ENCODE measurements at regions not wholly inside any gene's neighbourhood (a gene's known extent, or its start where the extent isn't known, plus 50 kb on each side); places are given as distances from the start of the nearest gene placed in this dataset.

- TF ChIP-seq CTCF (IDR thresholded peaks at IDR 0.05), result no peak
These were observed 294.3 kb upstream of the KLF14 start for GRCh38 chr7:131028295-131028694.

GRCh38 chr7:131029002-131029401, 295.0 kb upstream of the KLF14 start:
- no peak for TF ChIP-seq CTCF (IDR thresholded peaks at IDR 0.05)

GRCh38 chr7:131031099-131031868, 296.4 kb upstream of the MKLN1 start:
- no peak for TF ChIP-seq CTCF (IDR thresholded peaks at IDR 0.05)

- no peak for TF ChIP-seq CTCF (IDR thresholded peaks at IDR 0.05)
These were observed 294.9 kb upstream of the MKLN1 start for GRCh38 chr7:131032786-131033185.

- no peak for TF ChIP-seq CTCF (IDR thresholded peaks at IDR 0.05)
These were observed 293.4 kb upstream of the MKLN1 start for GRCh38 chr7:131034166-131034881.

- no peak for TF ChIP-seq CTCF (IDR thresholded peaks at IDR 0.05)
These were observed 292.4 kb upstream of the MKLN1 start for GRCh38 chr7:131035088-131035770.

GRCh38 chr7:131038153-131038552, 289.5 kb upstream of the MKLN1 start:
- TF ChIP-seq CTCF (IDR thresholded peaks at IDR 0.05), result no peak

Data from LNCAP (cell line).